AG09309 (cell line): ENCODE measurements at regions not wholly inside any gene's neighbourhood (a gene's known extent, or its start where the extent isn't known, plus 50 kb on each side); places are given as distances from the start of the nearest gene placed in this dataset.

Experiments
- DNase-seq: peaks from one replicate; pipeline ENCODE4 v3.0.0-alpha.2; 2010; ENCODE audit warnings: low read depth
- H3K4me3 ChIP-seq: 2 replicates; pipeline ENCODE4 v1.5.1; 2011; ENCODE audit warnings: mild to moderate bottlenecking, low read depth, low read length, moderate library complexity; ENCODE audit not compliant: control insufficient read depth
- CTCF ChIP-seq: IDR thresholded peaks from 2 replicates; pipeline ENCODE4 v1.5.1; 2011; ENCODE audit warnings: mild to moderate bottlenecking, low read depth, low read length, inconsistent platforms; ENCODE audit not compliant: insufficient read depth, control insufficient read depth; ENCODE audit errors: missing control alignments

GRCh38 chr11:69384251-69385143, 90.5 kb downstream of the MYEOV start:
- no peak for DNase-seq
- TF ChIP-seq CTCF = no peak
- H3K4me3 ChIP-seq = no peak overlapping the region

- DNase-seq = no peak
- TF ChIP-seq CTCF = no peak
- H3K4me3 ChIP-seq = no peak overlapping the region
Measured at GRCh38 chr11:69385144-69385820, 91.3 kb downstream of the MYEOV start.

- H3K4me3 ChIP-seq = no peak overlapping the region
- no peak for DNase-seq
- TF ChIP-seq CTCF = no peak
Measured at GRCh38 chr11:69385832-69386427, 92.0 kb downstream of the MYEOV start.

GRCh38 chr11:69386594-69387408, 92.8 kb downstream of the MYEOV start:
- no peak overlapping the region for H3K4me3 ChIP-seq
- no peak for TF ChIP-seq CTCF
- DNase-seq = no peak

GRCh38 chr11:69387409-69387885, 93.5 kb downstream of the MYEOV start:
- no peak for DNase-seq
- no peak for TF ChIP-seq CTCF
- no peak overlapping the region for H3K4me3 ChIP-seq

- H3K4me3 ChIP-seq = no peak overlapping the region
- TF ChIP-seq CTCF = no peak
- no peak for DNase-seq
Measured at GRCh38 chr11:69388210-69388609, 93.3 kb upstream of the LINC01488 start.
